Right lobe of liver (tissue), 4 donors: ENCODE measurements at regions not wholly inside any gene's neighbourhood (a gene's known extent, or its start where the extent isn't known, plus 50 kb on each side); places are given as distances from the start of the nearest gene placed in this dataset.

Experiments used
- CTCF ChIP-seq, 4 donors: fragments of 200-600 bp in 3 of 4; fragments of 450-650 bp in 1 of 4; IDR thresholded peaks; one replicate each; pipeline versions ENCODE4 v1.5.1 to v1.8.0; 2016 to 2022; ENCODE audit warnings: antibody characterized with exemption in 4 of 4, mild to moderate bottlenecking in 2 of 4
- POLR2A ChIP-seq: fragments of 450-650 bp; IDR thresholded peaks from one replicate; pipeline ENCODE4 v1.6.1; 2017; ENCODE audit warnings: antibody characterized with exemption, mild to moderate bottlenecking
- donor health status: DM: no; HTN: no; CAD: no.
- donor health status: DM: no; HTN: no; CAD: no.
- donor health status: DM: no; HTN: yes; CAD: no.

DNA sequence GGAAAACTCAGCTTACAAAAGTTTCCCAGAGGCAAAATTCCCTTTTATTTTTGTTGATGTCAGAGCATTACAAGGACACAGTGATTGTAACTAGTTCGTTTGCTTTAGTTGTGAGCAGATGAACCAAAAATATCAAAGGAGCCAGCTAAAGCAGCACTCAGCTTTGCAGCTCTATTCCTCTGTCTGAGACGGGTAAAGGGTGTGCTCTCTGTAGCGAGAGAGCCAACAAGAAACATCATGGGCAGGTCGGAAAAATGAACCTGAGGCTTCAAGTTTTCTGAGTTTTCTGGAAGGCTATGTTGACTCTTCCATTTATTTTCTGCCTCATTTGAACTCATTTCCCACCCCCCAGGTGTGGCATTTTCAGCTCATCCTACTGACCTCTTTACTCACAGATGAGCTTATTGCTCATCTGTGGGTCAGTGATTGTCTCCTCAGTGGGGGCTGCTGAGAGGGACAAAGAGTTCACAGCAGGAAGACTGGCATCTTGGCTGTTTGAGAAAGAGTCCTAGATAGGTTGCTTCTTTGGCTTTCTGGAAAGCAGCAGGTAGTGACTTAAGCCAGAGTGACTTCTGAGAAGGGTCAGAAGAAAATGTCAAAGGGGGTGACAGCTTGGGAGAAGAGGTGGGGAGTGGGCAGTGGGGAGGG is 66.6 kb upstream of the EPC2 start:
- no peak for TF ChIP-seq CTCF (IDR thresholded peaks at IDR 0.05)
- TF ChIP-seq POLR2A = no peak
